M059J (cell line): ENCODE measurements at regions not wholly inside any gene's neighbourhood (a gene's known extent, or its start where the extent isn't known, plus 50 kb on each side); places are given as distances from the start of the nearest gene placed in this dataset.
"Not testable (repeated sequence)": the region's sequence is repeated elsewhere in the genome, so short reads cannot be mapped to it uniquely, and the experiment has no call there.

Experiments used
- DNase-seq: peaks from one replicate; pipeline ENCODE4 v3.0.0-alpha.2; 2012; ENCODE audit warnings: low read depth

- DNase-seq, result peak; percentile 5
Measured at GRCh38 chr7:43044511-43044910, 67.9 kb upstream of the HECW1 start.

- no peak for DNase-seq
Measured at GRCh38 chr7:43054052-43054722, 58.3 kb upstream of the HECW1 start.

- no peak for DNase-seq
Measured at GRCh38 chr7:43057141-43057540, 55.3 kb upstream of the HECW1 start.

- no peak for DNase-seq
Measured at GRCh38 chr7:43058271-43059066, 54.0 kb upstream of the HECW1 start.

GRCh38 chr7:43059067-43059600 is 53.3 kb upstream of the HECW1 start:
- DNase-seq, result not testable (repeated sequence)
